ENCODE measurements at regions not wholly inside any gene's neighbourhood (a gene's known extent, or its start where the extent isn't known, plus 50 kb on each side); places are given as distances from the start of the nearest gene placed in this dataset.
"Not testable (repeated sequence)": the region's sequence is repeated elsewhere in the genome, so short reads cannot be mapped to it uniquely, and the experiment has no call there.

DNA sequence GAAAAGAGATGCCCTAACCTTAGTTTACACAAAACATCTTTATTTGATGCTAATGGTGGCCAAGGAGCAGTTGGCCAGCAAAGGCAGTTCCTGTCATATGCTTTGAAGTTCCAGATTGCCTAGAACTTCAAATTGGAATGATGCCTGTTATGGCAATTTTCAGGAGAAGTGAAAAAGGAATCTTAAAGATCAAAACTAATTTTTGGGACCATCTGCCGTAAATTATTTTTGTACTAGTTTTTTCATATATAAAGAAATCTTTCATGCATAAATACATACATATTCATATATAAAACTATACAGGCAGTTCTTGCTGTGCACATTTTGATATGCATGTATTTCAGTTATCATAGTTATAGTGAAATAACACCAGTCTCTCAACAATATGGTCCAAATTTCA lies 1185.6 kb upstream of the FAM98A start:
- H3K27ac ChIP-seq (replicated peaks) = no peak overlapping the region
- H3K4me3 ChIP-seq (replicated peaks; ENCODE audit: insufficient read depth, low read length) = no peak overlapping the region
- TF ChIP-seq CTCF (IDR thresholded peaks at IDR 0.05; ENCODE audit: insufficient read depth, low read length) = no peak
- no peak for TF ChIP-seq GABPA (IDR thresholded peaks at IDR 0.05; ENCODE audit: low read depth)
- TF ChIP-seq REST (IDR thresholded peaks at IDR 0.05; ENCODE audit: insufficient replicate concordance, low read depth) = no peak
- TF ChIP-seq SPI1 (IDR thresholded peaks at IDR 0.05; ENCODE audit: borderline replicate concordance, low read depth) = no peak
- TF ChIP-seq POLR2AphosphoS5 (IDR thresholded peaks at IDR 0.05; ENCODE audit: low read depth) = no peak
- no peaks in the 10 kb centered on the region for H3K27me3 ChIP-seq (ENCODE audit: insufficient read depth, poor library complexity, severe bottlenecking)
- no peak for DNase-seq (ENCODE audit: low read depth in 1 of 2, low spot score in 1 of 2)

DNA sequence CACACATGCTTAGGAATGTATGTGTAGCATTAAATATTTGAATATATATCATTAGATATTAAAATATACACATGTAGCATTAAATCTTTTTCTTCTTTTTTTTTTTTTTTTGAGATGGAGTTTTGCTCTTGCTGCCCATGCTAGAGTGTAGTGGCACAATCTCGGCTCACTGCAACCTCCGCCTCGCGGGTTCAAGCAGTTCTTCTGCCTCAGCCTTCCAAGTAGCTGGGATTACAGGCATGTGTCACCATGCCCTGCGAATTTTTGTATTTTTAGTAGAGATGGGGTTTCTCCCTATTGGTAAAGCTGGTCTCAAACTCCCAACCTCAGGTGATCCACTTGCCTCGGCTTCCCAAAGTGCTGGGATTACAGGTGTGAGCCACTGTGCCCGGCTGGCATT lies 1151.6 kb upstream of the FAM98A start:
- not testable (repeated sequence) for H3K27ac ChIP-seq (replicated peaks); DNase-seq (ENCODE audit: low read depth in 1 of 2, low spot score in 1 of 2); H3K4me3 ChIP-seq (replicated peaks; ENCODE audit: insufficient read depth, low read length)

DNA sequence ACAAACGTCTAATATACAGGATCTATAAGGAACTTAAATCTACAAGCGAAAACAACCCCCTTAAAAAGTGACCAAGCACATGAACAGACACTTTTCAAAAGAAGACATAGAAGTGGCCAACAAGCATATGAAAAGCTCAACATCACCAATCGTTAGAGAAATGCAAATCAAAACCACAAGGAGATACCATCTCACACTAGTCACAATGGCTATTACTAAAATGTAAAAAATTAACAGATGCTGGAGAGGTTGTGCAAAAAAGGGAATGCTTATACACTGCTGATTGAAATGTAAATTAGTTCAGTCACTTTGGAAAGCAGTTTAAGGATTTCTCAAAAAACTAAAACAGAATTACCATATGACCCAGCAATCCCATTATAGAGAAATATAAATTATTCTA lies 1148.5 kb upstream of the FAM98A start:
- no peak for DNase-seq (ENCODE audit: low read depth in 1 of 2, low spot score in 1 of 2)
- TF ChIP-seq GABPA (IDR thresholded peaks at IDR 0.05; ENCODE audit: low read depth) (no peak), POLR2AphosphoS5 (IDR thresholded peaks at IDR 0.05; ENCODE audit: low read depth) (no peak), SPI1 (IDR thresholded peaks at IDR 0.05; ENCODE audit: borderline replicate concordance, low read depth) (no peak), REST (IDR thresholded peaks at IDR 0.05; ENCODE audit: insufficient replicate concordance, low read depth) (no peak), CTCF (IDR thresholded peaks at IDR 0.05; ENCODE audit: insufficient read depth, low read length) (no peak)
- no peak overlapping the region for H3K4me3 ChIP-seq (replicated peaks; ENCODE audit: insufficient read depth, low read length)
- no peaks in the 10 kb centered on the region for H3K27me3 ChIP-seq (ENCODE audit: insufficient read depth, poor library complexity, severe bottlenecking)
- no peak overlapping the region for H3K27ac ChIP-seq (replicated peaks)

More for the DNA sequence above, 1151.6 kb upstream of the FAM98A start:
- H3K27me3 ChIP-seq (ENCODE audit: insufficient read depth, poor library complexity, severe bottlenecking) = not testable (repeated sequence)

DNA sequence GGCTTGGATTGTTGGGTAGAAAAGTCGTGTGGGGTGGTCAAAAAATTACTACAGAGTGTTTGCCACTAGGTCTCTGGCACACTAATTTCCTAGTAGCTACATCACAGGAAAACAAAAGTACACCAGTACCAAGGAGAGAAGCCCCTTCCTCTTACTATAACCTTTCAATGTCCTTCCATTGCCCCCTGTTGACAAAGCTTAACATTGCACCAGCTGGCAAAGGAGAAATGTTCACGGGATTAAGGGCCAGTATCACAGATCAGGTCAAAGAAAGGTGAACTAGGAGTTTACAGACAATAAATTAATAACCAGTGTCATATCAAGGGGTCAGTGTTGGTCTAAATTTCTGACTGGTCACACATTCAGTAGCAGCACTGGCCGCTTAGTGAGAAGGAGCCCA lies 1139.6 kb upstream of the FAM98A start:
- H3K27ac ChIP-seq (replicated peaks) = no peak overlapping the region
- H3K27me3 ChIP-seq (ENCODE audit: insufficient read depth, poor library complexity, severe bottlenecking) = no peaks in the 10 kb centered on the region
- H3K4me3 ChIP-seq (replicated peaks; ENCODE audit: insufficient read depth, low read length) = no peak overlapping the region
- no peak for TF ChIP-seq GABPA (IDR thresholded peaks at IDR 0.05; ENCODE audit: low read depth)
- no peak for TF ChIP-seq SPI1 (IDR thresholded peaks at IDR 0.05; ENCODE audit: borderline replicate concordance, low read depth)
- TF ChIP-seq POLR2AphosphoS5 (IDR thresholded peaks at IDR 0.05; ENCODE audit: low read depth) = no peak
- no peak for TF ChIP-seq REST (IDR thresholded peaks at IDR 0.05; ENCODE audit: insufficient replicate concordance, low read depth)
- no peak for TF ChIP-seq CTCF (IDR thresholded peaks at IDR 0.05; ENCODE audit: insufficient read depth, low read length)
- no peak for DNase-seq (ENCODE audit: low read depth in 1 of 2, low spot score in 1 of 2)

Measured in HL-60 (cell line).